Chondrocyte (in vitro differentiated cells): ENCODE measurements at regions not wholly inside any gene's neighbourhood (a gene's known extent, or its start where the extent isn't known, plus 50 kb on each side); places are given as distances from the start of the nearest gene placed in this dataset.

Experiments used
- DNase-seq: peaks from one replicate; pipeline ENCODE4 v3.0.0; 2021; ENCODE audit warnings: mixed read lengths, low spot score
- H3K27ac Mint-ChIP-seq: one replicate; pipeline ENCODE4 v1.8.0; 2021; ENCODE audit warnings: mild to moderate bottlenecking, moderate library complexity, mixed read lengths; ENCODE audit not compliant: unreplicated experiment
- H3K27me3 Mint-ChIP-seq: 2 replicates; pipeline ENCODE4 v1.8.0; 2021; ENCODE audit warnings: low read depth, mixed read lengths
- H3K36me3 Mint-ChIP-seq: 2 replicates; pipeline ENCODE4 v1.8.0; 2021; ENCODE audit warnings: low read depth, mixed read lengths
- H3K4me1 Mint-ChIP-seq: 2 replicates; pipeline ENCODE4 v1.8.0; 2021; ENCODE audit warnings: low read depth, mild to moderate bottlenecking, mixed read lengths
- H3K4me3 Mint-ChIP-seq: one replicate; pipeline ENCODE4 v1.8.0; 2021; ENCODE audit warnings: mild to moderate bottlenecking, moderate library complexity, mixed read lengths; ENCODE audit not compliant: unreplicated experiment
- H3K9me3 Mint-ChIP-seq: 2 replicates; pipeline ENCODE4 v1.8.0; 2021; ENCODE audit warnings: low read depth, mixed read lengths
- TF ChIP-seq, protein P1 (sequence below): fragments of 200-600 bp; sonication (generic); IDR thresholded peaks from 2 replicates; pipeline ENCODE4 v1.5.0; 2021; ENCODE audit warnings: antibody characterized with exemption, mild to moderate bottlenecking, moderate library complexity

DNA sequence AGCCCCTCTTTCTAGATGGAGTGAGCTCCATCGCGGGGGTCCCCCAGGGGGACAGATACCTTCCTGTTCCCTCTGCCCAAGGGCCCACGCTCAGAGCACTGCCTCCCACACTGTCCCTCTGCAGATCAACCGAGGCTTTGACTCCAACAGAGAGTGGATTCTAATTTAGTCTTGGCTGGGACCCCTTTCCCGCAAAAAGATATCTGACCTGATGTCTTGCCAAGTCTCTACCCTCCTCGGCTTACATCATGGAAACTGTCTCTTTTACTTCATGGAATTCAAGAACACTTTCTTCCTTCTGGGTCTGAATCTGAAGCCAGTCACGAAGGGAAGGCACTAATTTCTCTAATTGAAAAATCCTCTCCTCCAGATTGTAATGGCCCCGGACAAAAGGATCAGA, 278.0 kb downstream of the BMP7 start:
- no peaks in the 10 kb centered on the region for H3K27me3 Mint-ChIP-seq
- no peak for DNase-seq
- H3K4me3 Mint-ChIP-seq: no peak overlapping the region
- H3K4me1 Mint-ChIP-seq: peaks cover 10% of the 10 kb centered on the region
- peaks cover 3% of the 10 kb centered on the region for H3K36me3 Mint-ChIP-seq
- TF ChIP-seq, protein P1, sequence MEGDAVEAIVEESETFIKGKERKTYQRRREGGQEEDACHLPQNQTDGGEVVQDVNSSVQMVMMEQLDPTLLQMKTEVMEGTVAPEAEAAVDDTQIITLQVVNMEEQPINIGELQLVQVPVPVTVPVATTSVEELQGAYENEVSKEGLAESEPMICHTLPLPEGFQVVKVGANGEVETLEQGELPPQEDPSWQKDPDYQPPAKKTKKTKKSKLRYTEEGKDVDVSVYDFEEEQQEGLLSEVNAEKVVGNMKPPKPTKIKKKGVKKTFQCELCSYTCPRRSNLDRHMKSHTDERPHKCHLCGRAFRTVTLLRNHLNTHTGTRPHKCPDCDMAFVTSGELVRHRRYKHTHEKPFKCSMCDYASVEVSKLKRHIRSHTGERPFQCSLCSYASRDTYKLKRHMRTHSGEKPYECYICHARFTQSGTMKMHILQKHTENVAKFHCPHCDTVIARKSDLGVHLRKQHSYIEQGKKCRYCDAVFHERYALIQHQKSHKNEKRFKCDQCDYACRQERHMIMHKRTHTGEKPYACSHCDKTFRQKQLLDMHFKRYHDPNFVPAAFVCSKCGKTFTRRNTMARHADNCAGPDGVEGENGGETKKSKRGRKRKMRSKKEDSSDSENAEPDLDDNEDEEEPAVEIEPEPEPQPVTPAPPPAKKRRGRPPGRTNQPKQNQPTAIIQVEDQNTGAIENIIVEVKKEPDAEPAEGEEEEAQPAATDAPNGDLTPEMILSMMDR: no peak
- H3K9me3 Mint-ChIP-seq: peaks cover 33% of the 10 kb centered on the region
- H3K27ac Mint-ChIP-seq: no peak overlapping the region

DNA sequence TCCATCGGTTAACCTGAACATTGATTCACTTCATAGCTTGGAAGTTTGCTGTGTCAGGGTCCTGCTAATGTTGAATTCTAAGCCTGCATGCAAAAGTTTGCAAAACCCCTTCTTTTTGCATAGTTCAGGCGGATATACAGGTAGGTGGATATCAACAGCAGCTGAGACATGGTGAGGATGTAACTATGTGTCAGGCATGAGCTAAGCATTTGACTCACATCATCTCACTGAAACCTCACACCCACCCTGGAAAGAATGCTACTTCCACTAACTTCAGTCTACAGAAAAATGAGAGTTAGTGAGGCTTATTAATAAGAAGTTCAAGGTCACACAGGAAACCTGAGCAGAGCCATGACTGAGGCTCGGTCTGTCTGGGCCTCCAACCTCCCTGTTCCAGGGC, 276.9 kb downstream of the BMP7 start:
- DNase-seq: no peak
- Mint-ChIP-seq H3K27me3 (no peaks in the 10 kb centered on the region), H3K9me3 (peaks cover 23% of the 10 kb centered on the region), H3K4me3 (no peak overlapping the region), H3K27ac (no peak overlapping the region), H3K36me3 (peaks cover 3% of the 10 kb centered on the region), H3K4me1 (peaks cover 10% of the 10 kb centered on the region)
- TF ChIP-seq, protein P1: no peak

DNA sequence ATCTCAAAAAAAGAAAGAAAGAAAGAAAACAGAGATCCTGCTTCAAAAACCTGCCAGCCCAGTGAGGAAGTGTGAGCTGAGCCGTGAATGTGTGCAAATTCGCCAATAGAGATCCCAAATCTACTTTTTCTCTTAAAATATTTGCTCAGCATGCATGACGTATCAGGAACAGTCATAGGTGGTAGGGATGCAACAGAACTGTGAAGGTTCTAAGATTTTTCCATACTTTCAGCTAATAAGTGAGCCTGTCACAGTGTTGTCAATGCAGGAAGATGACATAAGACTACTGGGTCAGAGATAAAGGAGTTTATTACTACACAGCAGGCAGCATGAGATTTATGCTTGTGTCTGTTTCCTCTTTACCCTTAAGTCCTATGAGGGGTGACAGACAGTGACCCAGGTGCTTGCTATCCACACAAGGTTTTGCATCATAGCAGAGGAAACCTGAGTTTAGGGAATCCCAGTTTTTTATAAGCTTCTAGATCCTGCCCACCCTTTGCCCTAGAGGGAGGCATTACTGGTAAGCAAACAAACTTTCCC, 273.4 kb downstream of the BMP7 start:
- Mint-ChIP-seq H3K4me3 (no peak overlapping the region), H3K27ac (no peak overlapping the region), H3K9me3 (peaks cover 4% of the 10 kb centered on the region), H3K27me3 (no peaks in the 10 kb centered on the region), H3K4me1 (peaks cover 6% of the 10 kb centered on the region), H3K36me3 (no peaks in the 10 kb centered on the region)
- no peak for DNase-seq
- TF ChIP-seq, protein P1: no peak

DNA sequence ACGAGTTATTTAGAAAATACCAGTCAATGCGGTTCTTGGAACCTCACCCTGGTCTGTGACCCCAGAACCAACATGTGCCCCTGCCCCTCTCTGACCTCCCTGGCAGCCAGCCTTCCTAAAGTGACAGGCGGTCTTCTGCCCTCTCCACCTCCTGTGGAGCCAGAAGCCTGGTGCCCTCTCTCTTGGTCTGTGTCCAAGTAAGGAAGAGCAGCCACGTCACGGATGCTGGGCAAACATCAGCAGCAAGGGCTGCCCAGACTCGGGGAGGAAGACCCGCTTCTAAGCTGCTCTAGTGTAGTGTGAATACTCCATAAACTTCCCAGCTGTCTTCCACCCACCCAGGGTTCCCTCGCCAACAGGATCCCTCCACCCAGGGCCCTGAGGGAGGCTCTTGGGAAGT, 272.4 kb downstream of the BMP7 start:
- no peak overlapping the region for H3K27ac Mint-ChIP-seq
- TF ChIP-seq, protein P1: no peak

DNA sequence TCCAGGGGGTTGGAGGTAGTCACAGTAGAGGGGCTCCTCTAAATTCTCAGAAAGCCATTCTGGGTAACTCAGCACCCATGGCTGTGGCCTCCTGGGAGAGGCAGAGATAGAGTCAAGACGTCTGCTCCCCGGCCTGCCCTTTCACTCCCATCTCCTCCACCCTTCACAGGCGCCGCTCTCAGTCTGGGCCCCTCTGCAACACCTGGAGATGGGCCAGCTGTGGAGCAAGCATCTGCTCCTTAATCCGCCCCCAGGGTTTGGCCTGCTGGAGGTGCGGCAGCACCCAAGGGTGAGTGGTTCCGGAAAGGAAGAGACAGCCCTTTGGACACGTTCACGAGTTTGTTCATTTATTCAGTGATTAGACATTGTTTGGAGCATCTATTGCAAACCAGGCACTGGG, 271.3 kb downstream of the BMP7 start:
- no peaks in the 10 kb centered on the region for H3K36me3 Mint-ChIP-seq

More for the DNA sequence above, 272.4 kb downstream of the BMP7 start:
- Mint-ChIP-seq H3K4me1 (no peaks in the 10 kb centered on the region), H3K36me3 (no peaks in the 10 kb centered on the region), H3K4me3 (no peak overlapping the region), H3K9me3 (peaks cover 11% of the 10 kb centered on the region), H3K27me3 (no peaks in the 10 kb centered on the region)
- no peak for DNase-seq

More for the DNA sequence above, 271.3 kb downstream of the BMP7 start:
- no peak for DNase-seq
- TF ChIP-seq, protein P1: no peak
- Mint-ChIP-seq H3K4me1 (no peaks in the 10 kb centered on the region), H3K4me3 (no peak overlapping the region), H3K9me3 (peaks cover 13% of the 10 kb centered on the region), H3K27me3 (no peaks in the 10 kb centered on the region), H3K27ac (no peak overlapping the region)
